ENCODE measurements at regions not wholly inside any gene's neighbourhood (a gene's known extent, or its start where the extent isn't known, plus 50 kb on each side); places are given as distances from the start of the nearest gene placed in this dataset.

DNA sequence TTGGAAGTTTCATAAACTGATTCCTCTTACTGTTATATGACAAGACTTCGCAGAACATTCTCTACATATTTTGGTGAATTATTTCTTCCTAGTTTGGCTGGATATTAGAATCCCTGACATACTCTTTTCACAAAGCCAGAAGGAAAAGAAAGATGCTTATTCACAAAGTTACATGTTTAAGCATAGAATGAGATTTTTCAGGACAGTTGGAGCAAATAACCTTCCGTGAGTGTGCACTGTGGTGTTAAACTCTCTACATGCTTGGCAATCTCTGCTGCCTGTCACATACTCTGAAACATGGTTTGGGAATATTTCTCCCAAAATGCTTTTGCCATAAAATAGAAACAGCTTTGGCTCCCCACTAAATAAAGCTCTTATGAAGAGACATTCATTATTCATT, 230.0 kb upstream of the MTNR1B start:
- TF ChIP-seq CTCF (IDR thresholded peaks at IDR 0.05): no peak
- TF ChIP-seq POLR2A (IDR thresholded peaks at IDR 0.05): no peak

Measured in Peyer's patch (tissue), 4 donors.